Heart right ventricle (tissue), 16 donors: ENCODE measurements at regions not wholly inside any gene's neighbourhood (a gene's known extent, or its start where the extent isn't known, plus 50 kb on each side); places are given as distances from the start of the nearest gene placed in this dataset.

Source experiments
- ATAC-seq, 8 donors: fragments of 200-7000 bp; cut with Tn5 transposase; one replicate each; pipeline ENCODE4 v1.9.1; 2020; ENCODE audit warnings: mild to moderate bottlenecking in 8 of 8, moderate library complexity in 8 of 8, moderate number of reproducible peaks in 1 of 8
- DNase-seq, 2 donors: peaks; one replicate each; pipeline ENCODE4 v3.0.0-alpha.2; 2020
- H3K27ac ChIP-seq, 10 donors: fragments of 200-600 bp; sonication (generic) in 2 of 10; one replicate each; pipeline versions ENCODE4 v1.5.0 to v1.8.0; 2020 to 2022; ENCODE audit warnings: mild to moderate bottlenecking in 3 of 10
- H3K27me3 ChIP-seq, 7 donors: fragments of 200-600 bp; one replicate each; pipeline ENCODE4 v1.8.0; 2021 to 2022; ENCODE audit warnings: mild to moderate bottlenecking in 2 of 7
- H3K36me3 ChIP-seq, 9 donors: fragments of 200-600 bp; sonication (generic) in 1 of 9; one replicate each; pipeline versions ENCODE4 v1.5.0 to v1.8.0; 2020 to 2022; ENCODE audit warnings: mild to moderate bottlenecking in 2 of 9
- H3K4me1 ChIP-seq, 9 donors: fragments of 200-600 bp; sonication (generic) in 1 of 9; one replicate each; pipeline versions ENCODE4 v1.5.0 to v1.8.0; 2020 to 2022; ENCODE audit warnings: mild to moderate bottlenecking in 4 of 9
- H3K4me3 ChIP-seq, 10 donors: fragments of 200-600 bp; sonication (generic) in 2 of 10; one replicate each; pipeline versions ENCODE4 v1.5.0 to v1.8.0; 2020 to 2022; ENCODE audit warnings: mild to moderate bottlenecking in 7 of 10, moderate library complexity in 2 of 10
- H3K9me3 ChIP-seq, 11 donors: fragments of 200-600 bp in 10 of 11; sonication (generic) in 2 of 11; one replicate each; pipeline versions ENCODE4 v1.5.0 to v1.8.0; 2013 to 2022; ENCODE audit warnings: mild to moderate bottlenecking in 2 of 11, control low read depth in 1 of 11, moderate library complexity in 1 of 11
- WGBS, 2 donors: extraction: QIAGEN DNeasy Blood & Tissue Kit; methylation state at CpG; one replicate each; pipeline ENCODE4 v1.1.7; 2013; ENCODE audit warnings: inconsistent platforms in 1 of 2; 5-methylcytosine and 5-hydroxymethylcytosine counted together
- intact Hi-C, 10 donors: fragments of 100-400 bp; cut with DNase I; formaldehyde crosslinking; loops; one replicate each; pipeline versions ENCODE4 v1.11.1 to v1.14.2; 2022
- TF ChIP-seq, protein P1 (sequence below), 9 donors: fragments of 200-600 bp; sonication (generic) in 2 of 9; IDR thresholded peaks; one replicate each; pipeline versions ENCODE4 v1.5.0 to v1.8.0; 2021 to 2022; ENCODE audit warnings: antibody characterized with exemption in 9 of 9, mild to moderate bottlenecking in 5 of 9, moderate library complexity in 1 of 9
- donor health status: Arrhythmogenic right ventricular cardiomyopathy.
- donor health status: ischemic (EF 13 %, LVEDD 7.1; RV severe dilation, severe dysfunction).
- donor health status: healthy with polysubstance abuse.
- donor health status: DM: no; HTN: yes; CAD: no.
- donor health status: DM: no; HTN: no; CAD: no.
- donor health status: ischemic (EF 25% LVEDD 6.9; RV normal size, moderate dysfunction).
- donor health status: ischemic (EF 25% LVEDD 5.7; RV mildly dilated, moderate dysfunction).
- donor health status: healthy.
- donor health status: DM: yes; HTN: yes; CAD: no.
- donor health status: Ischemic cardiomyopathy.
- donor health status: ischemic (EF 35%, LVEDD 5.7; RV mildly dilated, moderate dysfunction).
- donor health status: nonischemic (EF 11% LVEDD 7.7; RV severe dilation, severe dysfunction).
- donor health status: DM: yes; HTN: yes; CAD: no.
- donor health status: PGD.
- donor health status: ischemic (EF 29% LVEDD 5.4; RV normal size, mild dysfunction).
- donor health status: nonischemic (EF 23%, LVEDD 6.1; RV moderate dilation, normal function).

DNA sequence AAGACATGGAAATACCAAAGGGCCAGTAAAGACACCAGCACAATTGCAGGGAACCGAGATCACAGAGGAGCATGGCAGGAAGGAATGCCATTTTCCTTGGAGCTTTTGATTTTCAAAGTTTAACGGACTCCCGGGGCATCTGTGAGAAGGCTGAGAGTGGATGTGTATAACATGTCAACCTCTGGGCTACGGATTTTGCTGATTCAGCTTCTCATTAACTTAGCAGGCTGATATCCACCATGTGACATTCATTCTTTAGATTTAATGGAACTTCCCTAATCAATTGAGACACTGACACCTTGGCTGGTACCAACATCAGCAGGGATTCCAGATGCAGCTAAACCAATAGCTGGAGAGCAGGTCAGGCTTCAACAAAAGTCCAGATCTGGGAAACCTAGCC, 496.6 kb upstream of the SPHKAP start:
- no peaks in the 10 kb centered on the region for H3K27me3 ChIP-seq
- H3K4me1 ChIP-seq, result peaks cover 0 to 10% (median 0%) of the 10 kb centered on the region in 9 donors
- no peaks in the 10 kb centered on the region for H3K9me3 ChIP-seq
- intact Hi-C loops, result loop anchor here in 1 of 10 donors (10.0 kb wide), 1 partner anchor 743 kb away; no protein-coding TSS in a partner anchor
- no peak overlapping the region for H3K4me3 ChIP-seq
- no peak for ATAC-seq
- no peak overlapping the region for H3K27ac ChIP-seq
- H3K36me3 ChIP-seq, result no peaks in the 10 kb centered on the region
- no peak for DNase-seq
- 93 to 94% methylated on average over 4 of the region's 4 CpGs for WGBS, 2 donors
- TF ChIP-seq, protein P1, sequence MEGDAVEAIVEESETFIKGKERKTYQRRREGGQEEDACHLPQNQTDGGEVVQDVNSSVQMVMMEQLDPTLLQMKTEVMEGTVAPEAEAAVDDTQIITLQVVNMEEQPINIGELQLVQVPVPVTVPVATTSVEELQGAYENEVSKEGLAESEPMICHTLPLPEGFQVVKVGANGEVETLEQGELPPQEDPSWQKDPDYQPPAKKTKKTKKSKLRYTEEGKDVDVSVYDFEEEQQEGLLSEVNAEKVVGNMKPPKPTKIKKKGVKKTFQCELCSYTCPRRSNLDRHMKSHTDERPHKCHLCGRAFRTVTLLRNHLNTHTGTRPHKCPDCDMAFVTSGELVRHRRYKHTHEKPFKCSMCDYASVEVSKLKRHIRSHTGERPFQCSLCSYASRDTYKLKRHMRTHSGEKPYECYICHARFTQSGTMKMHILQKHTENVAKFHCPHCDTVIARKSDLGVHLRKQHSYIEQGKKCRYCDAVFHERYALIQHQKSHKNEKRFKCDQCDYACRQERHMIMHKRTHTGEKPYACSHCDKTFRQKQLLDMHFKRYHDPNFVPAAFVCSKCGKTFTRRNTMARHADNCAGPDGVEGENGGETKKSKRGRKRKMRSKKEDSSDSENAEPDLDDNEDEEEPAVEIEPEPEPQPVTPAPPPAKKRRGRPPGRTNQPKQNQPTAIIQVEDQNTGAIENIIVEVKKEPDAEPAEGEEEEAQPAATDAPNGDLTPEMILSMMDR (IDR thresholded peaks at IDR 0.05), result no peak

DNA sequence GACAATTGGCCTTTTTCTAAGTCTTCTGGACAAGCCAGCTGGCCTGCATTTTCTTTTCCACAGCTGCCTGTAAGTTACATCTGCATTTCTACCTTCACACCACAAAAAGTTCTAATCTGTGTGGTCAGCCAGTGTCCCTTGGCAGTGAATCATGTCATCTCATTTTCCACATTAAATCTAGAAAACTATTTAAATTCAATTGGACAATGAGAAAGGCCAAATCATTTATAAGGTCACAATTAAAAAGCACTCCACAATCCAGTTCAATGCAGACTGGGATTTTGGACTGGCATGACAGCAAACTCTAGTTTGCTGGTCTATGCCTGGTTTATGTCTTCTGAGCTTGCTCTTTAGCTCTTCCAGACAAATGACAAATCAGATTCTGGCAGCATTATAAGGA, 494.2 kb upstream of the SPHKAP start:
- TF ChIP-seq, protein P1 (IDR thresholded peaks at IDR 0.05), result no peak
- peak overlapping the region in 1 of 10 donors; percentile 32 for H3K27ac ChIP-seq
- no peak overlapping the region for H3K4me3 ChIP-seq
- no peaks in the 10 kb centered on the region for H3K27me3 ChIP-seq
- intact Hi-C loops, result loop anchor here in 1 of 10 donors (10.0 kb wide), 1 partner anchor 741 kb away; no protein-coding TSS in a partner anchor
- DNase-seq, result no peak
- no peaks in the 10 kb centered on the region for H3K9me3 ChIP-seq
- peak in 1 of 8 donors; percentile 38 for ATAC-seq
- H3K36me3 ChIP-seq, result no peaks in the 10 kb centered on the region
- H3K4me1 ChIP-seq, result peaks cover 0 to 10% (median 0%) of the 10 kb centered on the region in 9 donors

DNA sequence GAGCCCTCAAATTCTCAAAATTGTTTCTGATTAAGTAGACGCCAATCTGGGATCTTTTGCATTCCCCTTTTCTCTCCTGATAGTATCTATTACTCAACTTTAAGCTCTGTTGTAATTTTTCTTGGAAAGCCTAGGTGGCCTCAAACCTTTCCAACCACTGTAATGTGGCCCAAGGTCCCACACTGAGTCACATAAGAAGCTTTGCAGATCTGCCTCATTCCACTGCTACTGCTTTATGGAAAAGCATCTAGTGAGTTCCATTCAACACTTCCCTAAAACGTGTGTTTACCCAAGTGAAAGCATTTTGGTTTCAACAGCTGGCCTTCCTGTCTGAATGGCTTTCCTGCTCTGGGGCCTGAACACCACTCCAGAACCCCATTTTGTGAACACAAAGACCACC, 493.6 kb upstream of the SPHKAP start:
- peak in 6 of 8 donors; percentile 59 to 87 (median 80) for ATAC-seq
- no peaks in the 10 kb centered on the region for H3K9me3 ChIP-seq

DNA sequence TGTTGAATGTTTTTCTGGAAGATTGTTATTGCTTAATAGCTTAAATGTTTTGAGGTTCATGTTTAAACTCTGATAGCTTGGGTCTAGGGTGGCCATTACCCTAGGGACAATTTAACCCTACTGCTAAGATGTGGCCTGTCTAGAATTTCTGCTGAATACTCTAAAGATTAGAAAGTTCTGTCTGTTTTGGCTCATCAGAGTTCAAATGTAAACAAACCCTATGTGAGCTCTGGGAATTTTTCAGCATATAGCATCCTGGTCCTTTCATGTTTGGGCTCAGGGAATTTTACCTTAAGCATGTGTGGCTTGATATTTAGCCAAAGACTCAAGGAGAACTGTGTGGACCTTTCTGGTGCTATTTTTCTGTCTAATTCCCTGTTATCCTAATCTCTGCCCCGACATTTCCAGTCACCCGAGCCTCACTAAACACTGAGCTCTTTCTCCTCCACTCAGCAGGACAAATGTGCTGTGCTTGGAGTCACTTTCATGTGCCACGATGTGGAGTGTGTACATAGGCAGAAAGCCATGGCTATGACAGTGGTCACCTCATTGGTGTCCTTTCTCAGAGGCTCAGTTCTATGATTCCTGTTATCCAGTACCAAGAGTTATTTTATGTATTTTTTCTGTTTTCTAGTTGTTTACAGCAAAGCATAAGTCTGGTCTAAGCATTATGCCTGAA, 492.5 kb upstream of the SPHKAP start:
- no peak overlapping the region for H3K4me3 ChIP-seq
- H3K4me1 ChIP-seq, result peaks cover 0 to 10% (median 0%) of the 10 kb centered on the region in 9 donors
- H3K27ac ChIP-seq, result no peak overlapping the region
- TF ChIP-seq, protein P1 (IDR thresholded peaks at IDR 0.05), result no peak
- no peak for ATAC-seq
- 41 to 45% methylated on average over 3 of the region's 3 CpGs for WGBS, 2 donors
- no peaks in the 10 kb centered on the region for H3K27me3 ChIP-seq
- no peaks in the 10 kb centered on the region for H3K36me3 ChIP-seq
- intact Hi-C loops, result loop anchor here in 1 of 10 donors (10.0 kb wide), 1 partner anchor 739 kb away; no protein-coding TSS in a partner anchor
- DNase-seq, result no peak
- no peaks in the 10 kb centered on the region for H3K9me3 ChIP-seq

More for the DNA sequence above, 493.6 kb upstream of the SPHKAP start:
- DNase-seq, result no peak
- intact Hi-C loops, result loop anchor here in 1 of 10 donors (10.0 kb wide), 1 partner anchor 740 kb away; no protein-coding TSS in a partner anchor
- Histone ChIP-seq H3K36me3 (no peaks in the 10 kb centered on the region), H3K4me3 (no peak overlapping the region), H3K27me3 (no peaks in the 10 kb centered on the region), H3K27ac (no peak overlapping the region), H3K4me1 (peaks cover 0 to 10% (median 0%) of the 10 kb centered on the region in 9 donors)
- TF ChIP-seq, protein P1 (IDR thresholded peaks at IDR 0.05), result no peak
- WGBS, 2 donors, result 47 to 70% methylated on average over 2 of the region's 2 CpGs
